ENCODE measurements at regions not wholly inside any gene's neighbourhood (a gene's known extent, or its start where the extent isn't known, plus 50 kb on each side); places are given as distances from the start of the nearest gene placed in this dataset.

GRCh38 chr10:14389981-14390590, 59.4 kb upstream of the FRMD4A start:
- DNase-seq (ENCODE audit: low read depth): no peak

GRCh38 chr10:14385596-14386593, 55.2 kb upstream of the FRMD4A start:
- DNase-seq (ENCODE audit: low read depth): peak; percentile 92

GRCh38 chr10:14384915-14385314, 54.2 kb upstream of the FRMD4A start:
- DNase-seq (ENCODE audit: low read depth): no peak

- DNase-seq (ENCODE audit: low read depth): no peak
These were observed 53.5 kb upstream of the FRMD4A start for GRCh38 chr10:14384116-14384730.

GRCh38 chr10:14383266-14383665, 52.5 kb upstream of the FRMD4A start:
- peak; percentile 50 for DNase-seq (ENCODE audit: low read depth)

- DNase-seq (ENCODE audit: low read depth): no peak
These were observed 51.8 kb upstream of the FRMD4A start for GRCh38 chr10:14382531-14382930.

GRCh38 chr10:14382022-14382421, 51.3 kb upstream of the FRMD4A start:
- DNase-seq (ENCODE audit: low read depth): peak; percentile 33

- DNase-seq (ENCODE audit: low read depth): no peak
These were observed 50.8 kb upstream of the FRMD4A start for GRCh38 chr10:14381475-14381874.

GRCh38 chr10:14380746-14381145, 50.0 kb upstream of the FRMD4A start:
- no peak for DNase-seq (ENCODE audit: low read depth)

All from iris pigment epithelial cell (primary cell).